ENCODE measurements at regions not wholly inside any gene's neighbourhood (a gene's known extent, or its start where the extent isn't known, plus 50 kb on each side); places are given as distances from the start of the nearest gene placed in this dataset.
A peak's percentile ranks its signal among the peaks of the same experiment; 100 is the strongest.

- peaks cover 42% of the 10 kb centered on the region for H3K27me3 Mint-ChIP-seq
- H3K36me3 Mint-ChIP-seq, result no peaks in the 10 kb centered on the region
- peak overlapping the region in 1 of 3 donors; percentile 43 for H3K27ac Mint-ChIP-seq
- peak overlapping the region in 1 of 4 donors; percentile 8 for H3K4me3 Mint-ChIP-seq
- H3K4me1 Mint-ChIP-seq, result peaks cover 36 to 41% (median 41%) of the 10 kb centered on the region in 3 donors
- peaks cover 0 to 3% (median 0%) of the 10 kb centered on the region in 3 donors for H3K9me3 Mint-ChIP-seq
Observed at GRCh38 chr17:77889866-77890760, 68.4 kb upstream of the TNRC6C start.

GRCh38 chr17:77890771-77891170 is 67.7 kb upstream of the TNRC6C start:
- peaks cover 36 to 41% (median 39%) of the 10 kb centered on the region in 3 donors for H3K4me1 Mint-ChIP-seq
- peaks cover 42% of the 10 kb centered on the region for H3K27me3 Mint-ChIP-seq
- peak overlapping the region in 1 of 3 donors; percentile 43 for H3K27ac Mint-ChIP-seq
- H3K9me3 Mint-ChIP-seq, result peaks cover 0 to 3% (median 0%) of the 10 kb centered on the region in 3 donors
- H3K36me3 Mint-ChIP-seq, result no peaks in the 10 kb centered on the region
- H3K4me3 Mint-ChIP-seq, result no peak overlapping the region

GRCh38 chr17:77891602-77892001 is 66.9 kb upstream of the TNRC6C start:
- Mint-ChIP-seq H3K36me3 (no peaks in the 10 kb centered on the region), H3K9me3 (peaks cover 0 to 3% (median 0%) of the 10 kb centered on the region in 3 donors), H3K4me3 (peak overlapping the region in 1 of 4 donors; percentile 66), H3K27ac (peak overlapping the region in 1 of 3 donors; percentile 20), H3K27me3 (peaks cover 38% of the 10 kb centered on the region), H3K4me1 (peaks cover 31 to 36% (median 32%) of the 10 kb centered on the region in 3 donors)

GRCh38 chr17:77892031-77892430 is 66.5 kb upstream of the TNRC6C start:
- Mint-ChIP-seq H3K27me3 (peaks cover 37% of the 10 kb centered on the region), H3K4me3 (peak overlapping the region in 2 of 4 donors; percentile 60 to 69), H3K4me1 (peaks cover 28 to 33% (median 32%) of the 10 kb centered on the region in 3 donors), H3K27ac (peak overlapping the region in 2 of 3 donors; percentile 39 to 79), H3K9me3 (peaks cover 0 to 3% (median 0%) of the 10 kb centered on the region in 3 donors), H3K36me3 (no peaks in the 10 kb centered on the region)

DNA sequence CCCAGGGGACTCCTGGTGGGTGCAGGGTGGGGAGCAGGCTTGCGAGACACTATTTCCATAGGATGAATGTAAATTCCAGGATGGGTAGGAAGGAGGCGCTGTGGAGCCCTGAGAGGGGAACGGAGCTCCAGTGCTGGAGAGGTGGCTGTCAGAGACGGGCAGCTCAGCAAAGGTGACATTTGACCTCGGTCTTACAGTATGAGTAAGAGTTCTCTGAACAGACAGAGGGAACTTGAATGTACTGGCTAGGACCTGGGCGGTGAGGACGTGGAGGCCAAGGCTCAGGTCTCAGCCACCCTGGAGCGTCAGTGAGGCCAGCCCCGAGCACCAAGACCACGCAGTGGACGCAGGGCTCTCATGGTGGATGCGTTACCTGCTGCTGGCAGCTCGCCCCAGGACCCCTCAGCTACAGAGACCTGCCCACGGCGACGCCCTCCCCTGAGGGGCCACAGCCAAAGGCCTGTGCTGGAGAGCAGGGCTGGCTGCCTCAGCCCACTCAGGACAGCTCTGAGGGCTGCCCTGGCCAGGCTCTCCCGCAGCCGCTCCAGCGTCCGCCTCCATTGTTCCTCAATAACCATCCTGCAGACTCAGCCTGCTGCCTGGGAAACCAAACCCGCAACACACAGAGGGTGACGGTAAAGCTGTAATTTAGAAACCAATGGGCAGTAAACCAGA is 65.9 kb upstream of the TNRC6C start:
- Mint-ChIP-seq H3K4me3 (peak overlapping the region in 3 of 4 donors; percentile 29 to 75 (median 69)), H3K27ac (peak overlapping the region in 2 of 3 donors; percentile 79 to 81), H3K9me3 (peaks cover 0 to 3% (median 0%) of the 10 kb centered on the region in 3 donors), H3K4me1 (peaks cover 22 to 27% (median 26%) of the 10 kb centered on the region in 3 donors), H3K27me3 (peaks cover 31% of the 10 kb centered on the region), H3K36me3 (no peaks in the 10 kb centered on the region)

DNA sequence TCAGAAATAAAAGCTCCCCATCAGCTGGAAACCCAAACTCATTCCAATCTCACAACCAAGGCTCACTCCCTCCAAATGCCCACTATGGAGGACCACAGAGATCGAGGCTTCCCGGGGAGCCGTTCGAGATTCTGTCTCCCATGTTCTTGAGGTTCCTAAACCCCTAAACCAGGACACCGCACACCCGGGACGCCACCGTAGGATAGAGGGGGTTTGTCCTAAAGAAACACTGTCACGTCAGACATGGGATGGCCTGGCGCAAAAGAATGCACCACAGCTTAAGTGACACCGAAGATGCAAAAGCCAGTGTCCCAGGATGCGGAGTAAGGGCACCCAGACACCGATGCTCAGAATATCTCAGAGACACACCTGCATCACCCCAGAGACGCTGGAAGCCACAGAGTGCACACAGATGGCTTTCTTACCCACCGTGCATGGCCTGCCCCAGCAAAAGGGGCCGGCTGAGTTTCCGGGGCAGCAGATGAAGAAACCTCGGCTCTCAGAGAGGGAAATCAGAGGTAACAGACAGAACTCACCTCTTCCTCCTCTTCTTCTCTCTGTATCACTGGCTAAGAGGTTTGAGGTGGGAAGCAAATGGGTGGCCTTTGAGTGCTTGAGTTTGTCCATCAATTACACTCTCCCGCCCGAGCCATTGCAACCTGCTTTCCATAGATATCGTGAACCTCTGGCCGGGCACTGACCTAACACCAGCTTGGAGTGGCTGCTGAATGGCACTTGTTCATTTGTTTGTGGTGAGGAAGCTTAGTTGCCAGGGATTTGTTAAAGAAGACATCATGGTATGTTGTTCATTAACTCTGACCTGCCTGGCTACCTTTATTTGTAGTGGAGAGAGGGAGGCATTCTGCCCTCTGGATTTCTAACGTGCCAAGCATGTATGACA is 65.1 kb upstream of the TNRC6C start:
- Mint-ChIP-seq H3K36me3 (no peaks in the 10 kb centered on the region), H3K27me3 (peaks cover 27% of the 10 kb centered on the region), H3K4me1 (peaks cover 16 to 21% (median 19%) of the 10 kb centered on the region in 3 donors), H3K9me3 (peaks cover 0 to 3% (median 0%) of the 10 kb centered on the region in 3 donors), H3K4me3 (peak overlapping the region in 3 of 4 donors; percentile 29 to 75 (median 69)), H3K27ac (peak overlapping the region in 2 of 3 donors; percentile 79 to 81)

GRCh38 chr17:77894126-77894956 is 64.2 kb upstream of the TNRC6C start:
- Mint-ChIP-seq H3K27ac (no peak overlapping the region), H3K4me3 (peak overlapping the region in 1 of 4 donors; percentile 82)

DNA sequence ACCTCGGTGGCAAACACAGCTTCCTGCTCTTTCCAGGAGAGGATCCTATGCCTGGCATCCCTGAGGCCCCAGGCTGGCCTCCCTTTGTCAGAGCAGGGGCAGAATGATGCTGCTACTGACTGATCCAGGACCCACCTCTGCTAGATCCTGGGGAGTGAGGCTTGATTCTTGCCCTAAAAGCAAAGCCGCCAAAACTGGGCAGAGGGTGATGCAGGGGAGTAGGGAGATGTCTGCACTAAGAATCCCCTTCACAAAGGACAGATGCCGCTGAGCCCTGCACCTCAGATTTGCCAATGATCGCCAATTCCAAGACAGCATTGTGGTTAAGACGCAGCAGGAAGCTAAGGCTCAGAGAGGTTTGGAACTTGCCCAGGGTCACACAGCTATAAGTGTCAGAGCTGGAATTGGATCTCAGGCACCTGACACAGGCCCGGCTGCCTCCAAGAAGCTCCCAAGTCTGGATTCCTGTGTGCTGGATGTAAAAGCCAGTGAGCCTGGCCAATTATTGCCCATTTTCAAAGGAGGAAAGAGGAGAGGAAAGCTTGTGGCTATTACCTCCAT is 60.7 kb upstream of the TNRC6C start:
- Mint-ChIP-seq H3K4me1 (peaks cover 19 to 22% (median 22%) of the 10 kb centered on the region in 3 donors), H3K9me3 (no peaks in the 10 kb centered on the region), H3K4me3 (no peak overlapping the region), H3K27me3 (peaks cover 14% of the 10 kb centered on the region), H3K27ac (no peak overlapping the region), H3K36me3 (peaks cover 1% of the 10 kb centered on the region)

More at GRCh38 chr17:77894126-77894956, 64.2 kb upstream of the TNRC6C start:
- Mint-ChIP-seq H3K36me3 (no peaks in the 10 kb centered on the region), H3K4me1 (peaks cover 21 to 23% (median 23%) of the 10 kb centered on the region in 3 donors), H3K9me3 (peaks cover 0 to 3% (median 0%) of the 10 kb centered on the region in 3 donors), H3K27me3 (peaks cover 26% of the 10 kb centered on the region)

GRCh38 chr17:77898521-77899434 is 59.7 kb upstream of the TNRC6C start:
- Mint-ChIP-seq H3K9me3 (no peaks in the 10 kb centered on the region), H3K4me1 (peaks cover 10 to 13% (median 12%) of the 10 kb centered on the region in 3 donors), H3K27me3 (peaks cover 21% of the 10 kb centered on the region), H3K4me3 (peak overlapping the region in 3 of 4 donors; percentile 5 to 67 (median 44)), H3K36me3 (peaks cover 1% of the 10 kb centered on the region), H3K27ac (peak overlapping the region in 1 of 3 donors; percentile 46)

DNA sequence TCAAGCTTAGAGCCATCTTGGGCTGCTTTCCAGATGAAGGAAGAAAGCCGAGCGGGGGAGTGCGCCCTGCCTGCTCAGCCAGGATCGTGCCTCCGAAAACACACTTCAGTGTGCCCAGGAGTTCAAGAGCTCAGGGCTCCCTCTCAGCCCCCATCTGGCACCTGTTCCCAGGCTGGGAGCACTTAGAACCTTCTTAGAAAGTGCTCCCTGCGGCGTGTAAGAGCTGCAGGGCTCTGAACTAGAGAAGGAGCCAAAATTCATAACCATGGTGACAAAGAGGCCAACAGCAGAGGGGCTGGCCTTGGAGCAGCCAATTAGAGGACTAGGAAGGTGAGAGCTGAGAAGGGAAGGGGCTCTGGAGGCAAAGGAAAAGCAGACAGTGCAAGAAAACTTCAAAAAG is 59.0 kb upstream of the TNRC6C start:
- no peak overlapping the region for H3K27ac Mint-ChIP-seq
- H3K9me3 Mint-ChIP-seq, result no peaks in the 10 kb centered on the region
- H3K4me1 Mint-ChIP-seq, result peaks cover 6 to 8% (median 7%) of the 10 kb centered on the region in 3 donors
- peaks cover 1% of the 10 kb centered on the region for H3K36me3 Mint-ChIP-seq
- no peak overlapping the region for H3K4me3 Mint-ChIP-seq
- peaks cover 21% of the 10 kb centered on the region for H3K27me3 Mint-ChIP-seq

DNA sequence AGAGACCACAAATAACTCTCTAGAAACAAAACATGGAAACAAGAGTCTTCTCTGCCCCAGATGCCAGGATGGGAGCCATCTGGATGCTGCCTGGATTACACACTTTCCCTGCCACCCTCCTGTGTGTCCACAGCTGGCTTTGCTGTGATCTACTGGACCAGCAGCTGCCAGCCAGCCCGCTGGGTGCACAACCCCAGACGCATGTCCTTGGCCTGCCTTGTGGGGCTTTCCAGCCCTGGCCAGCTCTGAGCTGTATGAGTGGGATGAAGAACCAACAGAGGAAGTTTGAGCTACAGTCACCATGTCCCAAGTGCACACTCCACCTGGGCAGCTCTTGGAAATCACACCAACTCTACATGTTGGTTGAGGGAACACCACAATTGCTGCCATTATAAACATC is 57.0 kb upstream of the TNRC6C start:
- Mint-ChIP-seq H3K36me3 (peaks cover 1% of the 10 kb centered on the region), H3K27ac (no peak overlapping the region), H3K4me3 (no peak overlapping the region), H3K4me1 (peaks cover 6 to 8% (median 6%) of the 10 kb centered on the region in 3 donors), H3K27me3 (peaks cover 30% of the 10 kb centered on the region), H3K9me3 (no peaks in the 10 kb centered on the region)

GRCh38 chr17:77905266-77905665 is 53.2 kb upstream of the TNRC6C start:
- no peaks in the 10 kb centered on the region for H3K4me1 Mint-ChIP-seq
- peaks cover 0 to 2% (median 0%) of the 10 kb centered on the region in 3 donors for H3K9me3 Mint-ChIP-seq
- no peak overlapping the region for H3K4me3 Mint-ChIP-seq
- H3K27ac Mint-ChIP-seq, result no peak overlapping the region
- peaks cover 41% of the 10 kb centered on the region for H3K27me3 Mint-ChIP-seq
- H3K36me3 Mint-ChIP-seq, result no peaks in the 10 kb centered on the region

All from IgD-negative memory B cell (primary cell).